ENCODE measurements at regions not wholly inside any gene's neighbourhood (a gene's known extent, or its start where the extent isn't known, plus 50 kb on each side); places are given as distances from the start of the nearest gene placed in this dataset.

GRCh38 chr6:166745801-166746668 lies 119.0 kb upstream of the RPS6KA2 start:
- no peak for TF ChIP-seq CTCF (IDR thresholded peaks at IDR 0.05)
- no peak for TF ChIP-seq POLR2A (IDR thresholded peaks at IDR 0.05)
- TF ChIP-seq EP300 (IDR thresholded peaks at IDR 0.05): no peak
